ENCODE measurements at regions not wholly inside any gene's neighbourhood (a gene's known extent, or its start where the extent isn't known, plus 50 kb on each side); places are given as distances from the start of the nearest gene placed in this dataset.

GRCh38 chrX:148380650-148381561 lies 119.5 kb upstream of the AFF2 start:
- TF ChIP-seq CTCF (IDR thresholded peaks at IDR 0.05; ENCODE audit: low read depth, low read length) (no peak), EZH2phosphoT487 (IDR thresholded peaks at IDR 0.05; ENCODE audit: low read depth) (no peak)
